ENCODE measurements at regions not wholly inside any gene's neighbourhood (a gene's known extent, or its start where the extent isn't known, plus 50 kb on each side); places are given as distances from the start of the nearest gene placed in this dataset.

GRCh38 chr7:41238851-41239331 lies 464.0 kb downstream of the INHBA start:
- TF ChIP-seq CTCF (IDR thresholded peaks at IDR 0.05), result no peak
- Histone ChIP-seq H3K27ac (no peak overlapping the region), H3K27me3 (no peaks in the 10 kb centered on the region), H3K36me3 (no peaks in the 10 kb centered on the region), H3K4me3 (no peak overlapping the region), H3K9me3 (no peaks in the 10 kb centered on the region), H3K4me1 (no peaks in the 10 kb centered on the region)
- DNase-seq (ENCODE audit: low spot score), result no peak

GRCh38 chr7:41237956-41238355 lies 464.9 kb downstream of the INHBA start:
- H3K36me3 ChIP-seq, result no peaks in the 10 kb centered on the region
- H3K4me1 ChIP-seq, result no peaks in the 10 kb centered on the region
- H3K4me3 ChIP-seq, result no peak overlapping the region
- TF ChIP-seq CTCF (IDR thresholded peaks at IDR 0.05), result no peak
- H3K27ac ChIP-seq, result no peak overlapping the region
- DNase-seq (ENCODE audit: low spot score), result no peak
- H3K9me3 ChIP-seq, result no peaks in the 10 kb centered on the region
- H3K27me3 ChIP-seq, result no peaks in the 10 kb centered on the region

GRCh38 chr7:41232086-41232485 lies 470.8 kb downstream of the INHBA start:
- Histone ChIP-seq H3K27me3 (no peaks in the 10 kb centered on the region), H3K4me3 (no peak overlapping the region), H3K27ac (no peak overlapping the region), H3K4me1 (no peaks in the 10 kb centered on the region), H3K9me3 (peaks cover 0 to 10% of the 10 kb centered on the region in 2 donors), H3K36me3 (no peaks in the 10 kb centered on the region)
- no peak for TF ChIP-seq CTCF (IDR thresholded peaks at IDR 0.05)
- no peak for DNase-seq (ENCODE audit: low spot score)

- no peaks in the 10 kb centered on the region for H3K4me1 ChIP-seq
- no peaks in the 10 kb centered on the region for H3K36me3 ChIP-seq
- no peak for TF ChIP-seq CTCF (IDR thresholded peaks at IDR 0.05)
- no peaks in the 10 kb centered on the region for H3K9me3 ChIP-seq
- no peak overlapping the region for H3K27ac ChIP-seq
- no peaks in the 10 kb centered on the region for H3K27me3 ChIP-seq
- H3K4me3 ChIP-seq, result no peak overlapping the region
- no peak for DNase-seq (ENCODE audit: low spot score)
These were observed 478.7 kb downstream of the INHBA start for GRCh38 chr7:41224063-41224763.

- Histone ChIP-seq H3K4me3 (no peak overlapping the region), H3K27me3 (no peaks in the 10 kb centered on the region), H3K9me3 (no peaks in the 10 kb centered on the region), H3K27ac (no peak overlapping the region), H3K36me3 (no peaks in the 10 kb centered on the region), H3K4me1 (no peaks in the 10 kb centered on the region)
- no peak for DNase-seq (ENCODE audit: low spot score)
- no peak for TF ChIP-seq CTCF (IDR thresholded peaks at IDR 0.05)
These were observed 480.1 kb downstream of the INHBA start for GRCh38 chr7:41222746-41223145.

GRCh38 chr7:41220266-41220665 lies 482.6 kb downstream of the INHBA start:
- no peak overlapping the region for H3K27ac ChIP-seq
- no peak for TF ChIP-seq CTCF (IDR thresholded peaks at IDR 0.05)
- H3K4me3 ChIP-seq, result no peak overlapping the region
- no peaks in the 10 kb centered on the region for H3K36me3 ChIP-seq
- no peaks in the 10 kb centered on the region for H3K9me3 ChIP-seq
- DNase-seq (ENCODE audit: low spot score), result no peak
- no peaks in the 10 kb centered on the region for H3K27me3 ChIP-seq
- no peaks in the 10 kb centered on the region for H3K4me1 ChIP-seq
